PC-3 (cell line): ENCODE measurements at regions not wholly inside any gene's neighbourhood (a gene's known extent, or its start where the extent isn't known, plus 50 kb on each side); places are given as distances from the start of the nearest gene placed in this dataset.

Experiments used
- ATAC-seq: fragments of 200-7000 bp; cut with Tn5 transposase; 2 replicates; pipeline ENCODE4 v1.9.1; 2020; ENCODE audit warnings: mild to moderate bottlenecking, moderate library complexity
- BruUV-seq: library from RNA; stranded (reverse); fragments of 400-500 nt; replicated peaks from 2 replicates; lab custom pipeline; 2021; lab: Mats Ljungman, UMichigan
- CTCF ChIA-PET: fragments of 300-600 bp; sonication (Branson Sonifier 250); formaldehyde crosslinking; loops from one replicate; lab custom pipeline; 2022; ENCODE audit warnings: antibody characterized with exemption; lab: Charles Lee
- POLR2A ChIA-PET: fragments of 300-600 bp; sonication (Branson Sonifier 250); formaldehyde crosslinking; loops from one replicate; lab custom pipeline; 2022; ENCODE audit warnings: antibody characterized with exemption; ENCODE audit not compliant: unreplicated experiment; lab: Charles Lee
- DNase-seq: peaks from one replicate; pipeline ENCODE4 v3.0.0-alpha.2; 2015
- H2AFZ ChIP-seq: fragments of 300-600 bp; sonication (generic); 2 replicates; pipeline ENCODE4 v1.6.0; 2016; ENCODE audit warnings: antibody characterized with exemption, low read length
- H3F3A ChIP-seq: fragments of 300-600 bp; sonication (generic); one replicate; pipeline ENCODE4 v1.6.0; 2017; ENCODE audit warnings: antibody characterized with exemption, low read length, control low read depth, mild to moderate bottlenecking; ENCODE audit not compliant: unreplicated experiment
- H3K27ac ChIP-seq: fragments of 300-600 bp; sonication (generic); 2 replicates; pipeline ENCODE4 v1.5.1; 2016; ENCODE audit warnings: mild to moderate bottlenecking, low read length
- H3K27me3 ChIP-seq: fragments of 300-600 bp; sonication (generic); 2 replicates; pipeline ENCODE4 v1.6.1; 2016; ENCODE audit warnings: low read length, mixed read lengths
- H3K36me3 ChIP-seq: fragments of 300-600 bp; sonication (generic); 2 replicates; pipeline ENCODE4 v1.6.1; 2016; ENCODE audit warnings: low read depth, mixed run types, low read length, mixed read lengths
- H3K4me1 ChIP-seq: fragments of 300-600 bp; sonication (generic); 2 replicates; pipeline ENCODE4 v1.5.1; 2016; ENCODE audit warnings: low read length; ENCODE audit not compliant: insufficient read depth
- H3K4me2 ChIP-seq: fragments of 300-600 bp; sonication (generic); 2 replicates; pipeline ENCODE4 v1.6.0; 2016; ENCODE audit warnings: low read length
- H3K4me3 ChIP-seq: fragments of 300-600 bp; sonication (generic); 2 replicates; pipeline ENCODE4 v1.5.1; 2016; ENCODE audit warnings: mild to moderate bottlenecking, low read length, mixed read lengths
- H3K79me2 ChIP-seq: fragments of 300-600 bp; sonication (generic); 2 replicates; pipeline ENCODE4 v1.6.1; 2017; ENCODE audit warnings: low read length, mixed read lengths
- H3K9ac ChIP-seq: fragments of 300-600 bp; sonication (generic); 2 replicates; pipeline ENCODE4 v1.6.0; 2016; ENCODE audit warnings: mild to moderate bottlenecking, low read length
- H3K9me2 ChIP-seq: fragments of 300-600 bp; sonication (generic); replicated peaks from 2 replicates; pipeline ENCODE4 v1.6.1; 2016; ENCODE audit warnings: mixed run types, low read length, mixed read lengths
- H3K9me3 ChIP-seq: fragments of 300-600 bp; sonication (generic); 2 replicates; pipeline ENCODE4 v1.6.1; 2016; ENCODE audit warnings: low read length, mixed read lengths
- H4K20me1 ChIP-seq: fragments of 300-600 bp; sonication (generic); 2 replicates; pipeline ENCODE4 v1.6.1; 2016; ENCODE audit warnings: low read length, mixed read lengths
- CTCF ChIP-seq: fragments of 300-600 bp; sonication (generic); conservative IDR thresholded peaks from 2 replicates; pipeline ENCODE4 v1.5.1; 2017; ENCODE audit warnings: antibody characterized with exemption, low read depth, mild to moderate bottlenecking, low read length
- EZH2 ChIP-seq: fragments of 300-600 bp; sonication (generic); IDR thresholded peaks from one replicate; pipeline ENCODE4 v1.6.1; 2017; ENCODE audit warnings: antibody characterized with exemption, mild to moderate bottlenecking, low read length; ENCODE audit not compliant: unreplicated experiment
- EZH2phosphoT487 ChIP-seq: fragments of 300-600 bp; sonication (generic); IDR thresholded peaks from 2 replicates; pipeline ENCODE4 v1.6.1; 2018; ENCODE audit warnings: mild to moderate bottlenecking, antibody characterized with exemption, low read length, borderline replicate concordance
- intact Hi-C: fragments of 100-400 bp; cut with micrococcal nuclease; formaldehyde crosslinking; loops from 2 replicates; pipeline ENCODE4 v1.9.0; 2023

DNA sequence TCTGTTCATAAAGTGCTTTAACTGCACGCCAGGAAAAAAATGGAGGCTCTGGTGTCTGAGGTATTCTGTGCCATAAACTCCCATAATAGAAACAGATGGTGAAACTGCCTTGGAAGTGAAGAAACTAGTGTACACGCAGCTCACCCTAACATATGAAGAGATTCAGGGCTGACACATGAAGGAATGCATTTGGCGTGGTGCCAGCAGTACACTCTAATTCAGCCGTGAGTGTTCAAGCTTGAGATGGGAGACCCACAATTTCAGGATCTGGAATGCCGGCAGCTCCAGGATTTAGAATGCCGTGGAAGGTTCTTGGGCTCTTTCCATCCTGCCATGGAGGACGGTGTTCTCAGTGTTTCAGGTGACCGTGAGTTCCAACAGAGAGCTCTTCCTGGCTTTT lies 478.4 kb downstream of the TSHZ3 start:
- no peaks in the 10 kb centered on the region for H3K27me3 ChIP-seq
- no peaks in the 10 kb centered on the region for H3F3A ChIP-seq
- DNase-seq (no peak), ATAC-seq (no peak)
- BruUV-seq = no TSS peak
- H3K4me1 ChIP-seq = no peaks in the 10 kb centered on the region
- CTCF ChIA-PET = no interaction called here
- no peak overlapping the region for H2AFZ ChIP-seq
- no peaks in the 10 kb centered on the region for H4K20me1 ChIP-seq
- H3K79me2 ChIP-seq = no peaks in the 10 kb centered on the region
- POLR2A ChIA-PET = no interaction called here
- intact Hi-C loops = no loop called here
- no peak overlapping the region for H3K9ac ChIP-seq
- TF ChIP-seq EZH2phosphoT487 (no peak), CTCF (no peak), EZH2 (no peak)
- no peaks in the 10 kb centered on the region for H3K36me3 ChIP-seq
- H3K9me3 ChIP-seq = no peaks in the 10 kb centered on the region
- H3K27ac ChIP-seq = no peak overlapping the region
- H3K4me2 ChIP-seq = no peak overlapping the region
- H3K9me2 ChIP-seq = no peaks in the 10 kb centered on the region
- H3K4me3 ChIP-seq = no peak overlapping the region

GRCh38 chr19:30865511-30865910 lies 483.7 kb downstream of the TSHZ3 start:
- TF ChIP-seq EZH2phosphoT487 (no peak), EZH2 (no peak), CTCF (no peak)
- H3K9ac ChIP-seq = no peak overlapping the region
- no peaks in the 10 kb centered on the region for H3K79me2 ChIP-seq
- POLR2A ChIA-PET = no interaction called here
- no peaks in the 10 kb centered on the region for H3F3A ChIP-seq
- no peaks in the 10 kb centered on the region for H3K36me3 ChIP-seq
- no TSS peak for BruUV-seq
- no peaks in the 10 kb centered on the region for H3K9me3 ChIP-seq
- no peak overlapping the region for H3K4me2 ChIP-seq
- DNase-seq (no peak), ATAC-seq (no peak)
- no peaks in the 10 kb centered on the region for H3K27me3 ChIP-seq
- no peaks in the 10 kb centered on the region for H3K9me2 ChIP-seq
- CTCF ChIA-PET = no interaction called here
- no peak overlapping the region for H2AFZ ChIP-seq
- no peak overlapping the region for H3K27ac ChIP-seq
- no peak overlapping the region for H3K4me3 ChIP-seq
- H4K20me1 ChIP-seq = no peaks in the 10 kb centered on the region
- intact Hi-C loops = no loop called here
- H3K4me1 ChIP-seq = no peaks in the 10 kb centered on the region

- no peak overlapping the region for H2AFZ ChIP-seq
- CTCF ChIA-PET = no interaction called here
- no peak for ATAC-seq
Observed at GRCh38 chr19:30864391-30865215, 484.6 kb downstream of the TSHZ3 start.

More at GRCh38 chr19:30864391-30865215, 484.6 kb downstream of the TSHZ3 start:
- intact Hi-C loops = no loop called here
- Histone ChIP-seq H3K27ac (no peak overlapping the region), H3K27me3 (no peaks in the 10 kb centered on the region), H3K4me2 (no peak overlapping the region), H3K36me3 (no peaks in the 10 kb centered on the region), H3K79me2 (no peaks in the 10 kb centered on the region), H3K4me1 (no peaks in the 10 kb centered on the region), H3F3A (no peaks in the 10 kb centered on the region), H3K4me3 (no peak overlapping the region), H4K20me1 (no peaks in the 10 kb centered on the region), H3K9ac (no peak overlapping the region), H3K9me3 (no peaks in the 10 kb centered on the region), H3K9me2 (no peaks in the 10 kb centered on the region)
- no peak for DNase-seq
- no peak for TF ChIP-seq EZH2
- TF ChIP-seq CTCF = no peak
- no peak for TF ChIP-seq EZH2phosphoT487
- BruUV-seq = no TSS peak
- POLR2A ChIA-PET = no interaction called here
